GM12892 (cell line): ENCODE measurements at regions not wholly inside any gene's neighbourhood (a gene's known extent, or its start where the extent isn't known, plus 50 kb on each side); places are given as distances from the start of the nearest gene placed in this dataset.

Source experiments
- POLR2A ChIP-seq: IDR thresholded peaks from 2 replicates; pipeline ENCODE4 v1.6.1; 2011; ENCODE audit warnings: low read depth, low read length, control low read depth
- POLR2AphosphoS5 ChIP-seq: IDR thresholded peaks from 2 replicates; pipeline ENCODE4 v1.6.1; 2011; ENCODE audit warnings: low read depth, low read length, control low read depth
- TAF1 ChIP-seq: IDR thresholded peaks from 2 replicates; pipeline ENCODE4 v1.6.1; 2011; ENCODE audit warnings: low read depth, mild to moderate bottlenecking, control low read depth, low read length, borderline replicate concordance

DNA sequence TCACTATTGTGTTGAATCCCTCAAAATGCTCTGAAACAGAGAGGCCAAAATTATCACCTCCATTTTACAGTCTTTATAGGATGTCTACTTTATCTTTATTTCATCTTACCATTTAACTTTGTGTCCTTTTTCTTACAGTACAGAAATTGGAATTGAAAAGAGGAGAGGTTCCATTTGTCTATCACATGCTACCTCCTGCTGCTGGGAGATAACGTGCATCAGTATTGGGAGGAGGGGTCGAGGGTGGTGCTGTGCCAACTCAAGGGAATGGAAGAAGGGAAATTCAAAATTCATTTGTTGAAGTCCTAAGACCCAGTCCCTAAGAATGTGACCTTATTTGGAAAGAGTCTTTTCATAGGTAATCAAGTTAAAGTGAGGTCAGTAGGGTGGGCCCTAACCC is 85.3 kb downstream of the HHIPL2 start:
- no peak for TF ChIP-seq POLR2A
- TF ChIP-seq POLR2AphosphoS5: no peak
- no peak for TF ChIP-seq TAF1
